H1 (cell line): ENCODE measurements at regions not wholly inside any gene's neighbourhood (a gene's known extent, or its start where the extent isn't known, plus 50 kb on each side); places are given as distances from the start of the nearest gene placed in this dataset.

Source experiments
- CTCF ChIA-PET: fragments of 300-600 bp; sonication (Branson Sonifier 250); formaldehyde crosslinking; loops from one replicate; lab custom pipeline; 2021; ENCODE audit not compliant: partially characterized antibody; lab: Charles Lee
- POLR2A ChIA-PET: fragments of 300-600 bp; sonication (Branson Sonifier 250); formaldehyde crosslinking; loops from one replicate; lab custom pipeline; 2021; ENCODE audit warnings: inconsistent platforms; ENCODE audit not compliant: partially characterized antibody; lab: Charles Lee
- DNase-seq, 2 experiments: peaks; one replicate each; pipeline versions ENCODE4 v3.0.0 to v3.0.0-alpha.2; 2010 to 2022; ENCODE audit warnings: low spot score in 2 of 2, low read depth in 1 of 2, mixed read lengths in 1 of 2
- FAIRE-seq: peaks from 2 replicates; lab custom pipeline; 2011; peaks lifted over from hg19 to GRCh38; lab: Jason Lieb, UNC
- H2AFZ ChIP-seq: 2 replicates; pipeline ENCODE4 v1.8.1; 2012; ENCODE audit warnings: low read length, inconsistent platforms
- H2AK5ac ChIP-seq: 2 replicates; pipeline ENCODE4 v1.6.1; 2013; ENCODE audit warnings: low read depth, low read length
- H2BK120ac ChIP-seq: replicated peaks from 2 replicates; pipeline ENCODE3; 2013; ENCODE audit warnings: low read depth, low read length, inconsistent platforms
- H2BK12ac ChIP-seq: 2 replicates; pipeline ENCODE4 v1.6.1; 2013; ENCODE audit warnings: low read depth, low read length
- H2BK15ac ChIP-seq: 2 replicates; pipeline ENCODE4 v1.6.1; 2013; ENCODE audit warnings: low read length
- H2BK20ac ChIP-seq: 2 replicates; pipeline ENCODE4 v1.6.1; 2013; ENCODE audit warnings: low read length
- H2BK5ac ChIP-seq: 2 replicates; pipeline ENCODE4 v1.6.1; 2013; ENCODE audit warnings: low read depth, low read length
- H3K14ac ChIP-seq: 2 replicates; pipeline ENCODE4 v1.6.1; 2013; ENCODE audit warnings: inconsistent platforms; ENCODE audit not compliant: insufficient read length
- H3K18ac ChIP-seq: 2 replicates; pipeline ENCODE4 v1.6.1; 2013; ENCODE audit warnings: low read length; ENCODE audit errors: extremely low read depth
- H3K23ac ChIP-seq: 2 replicates; pipeline ENCODE4 v1.6.1; 2013; ENCODE audit warnings: inconsistent platforms; ENCODE audit not compliant: insufficient read length
- H3K23me2 ChIP-seq: 2 replicates; pipeline ENCODE4 v1.6.1; 2013; ENCODE audit warnings: low read depth, low read length
- H3K27ac ChIP-seq: 2 replicates; pipeline ENCODE4 v1.6.1; 2011; ENCODE audit warnings: low read depth, low read length, inconsistent platforms
- H3K27me3 ChIP-seq, 4 experiments: replicated peaks in 1 of 4; 1 replicate in 1 of 4; 2 replicates in 3 of 4; pipeline versions ENCODE4 v1.6.1 to v1.8.1; 2011 to 2013; ENCODE audit warnings: low read length in 3 of 4, mild to moderate bottlenecking in 3 of 4, inconsistent platforms in 2 of 4, mixed read lengths in 2 of 4, moderate library complexity in 1 of 4; ENCODE audit not compliant: control insufficient read depth in 3 of 4, insufficient read depth in 3 of 4; ENCODE audit errors: extremely low read depth in 1 of 4
- H3K36me3 ChIP-seq, 4 experiments: 2 replicates each; pipeline versions ENCODE4 v1.6.1 to v1.8.1; 2011 to 2013; ENCODE audit warnings: mild to moderate bottlenecking in 4 of 4, low read length in 3 of 4, moderate library complexity in 2 of 4, control low read depth in 1 of 4, inconsistent platforms in 1 of 4; ENCODE audit not compliant: insufficient read depth in 4 of 4, control insufficient read depth in 2 of 4
- H3K4ac ChIP-seq: replicated peaks from 2 replicates; pipeline ENCODE3; 2013; ENCODE audit warnings: low read length, low read depth, mixed read lengths, inconsistent platforms; ENCODE audit not compliant: insufficient read length
- H3K4me1 ChIP-seq, 4 experiments: replicated peaks in 1 of 4; 1 replicate in 1 of 4; 2 replicates in 3 of 4; pipeline versions ENCODE4 v1.6.1 to v1.8.1; 2011 to 2013; ENCODE audit warnings: low read length in 3 of 4, inconsistent platforms in 2 of 4, mixed read lengths in 1 of 4; ENCODE audit not compliant: insufficient read depth in 4 of 4, control insufficient read depth in 3 of 4
- H3K4me2 ChIP-seq, 2 experiments: 2 replicates each; pipeline versions ENCODE4 v1.6.1 to v1.8.1; 2011 to 2013; ENCODE audit warnings: low read depth in 2 of 2, low read length in 2 of 2, control low read depth in 1 of 2, inconsistent platforms in 1 of 2, mild to moderate bottlenecking in 1 of 2; ENCODE audit not compliant: insufficient read depth in 1 of 2
- H3K4me3 ChIP-seq, 4 experiments: fragments of 200-600, 300-600 bp in 1 of 4; sonication (generic), shearing (Covaris generic), sonication (Bioruptor Twin) in 1 of 4; 2 replicates each; pipeline versions ENCODE4 v1.5.1 to v1.8.1; 2011 to 2016; ENCODE audit warnings: low read length in 4 of 4, low read depth in 3 of 4, control low read depth in 2 of 4, inconsistent platforms in 2 of 4, mild to moderate bottlenecking in 2 of 4, mixed read lengths in 1 of 4, moderate library complexity in 1 of 4; ENCODE audit not compliant: insufficient read depth in 2 of 4; ENCODE audit errors: extremely low read depth in 1 of 4
- H3K56ac ChIP-seq: replicated peaks from 2 replicates; pipeline ENCODE3; 2013; ENCODE audit warnings: low read depth, mild to moderate bottlenecking, mixed read lengths, low read length, inconsistent platforms; ENCODE audit not compliant: insufficient read length
- H3K79me1 ChIP-seq: 2 replicates; pipeline ENCODE4 v1.6.1; 2013; ENCODE audit warnings: low read depth, low read length, control low read depth
- H3K79me2 ChIP-seq, 2 experiments: 2 replicates each; pipeline versions ENCODE4 v1.6.1 to v1.8.1; 2012 to 2013; ENCODE audit warnings: low read length in 2 of 2, mild to moderate bottlenecking in 2 of 2, inconsistent platforms in 1 of 2; ENCODE audit not compliant: insufficient read depth in 2 of 2, control insufficient read depth in 1 of 2
- H3K9ac ChIP-seq, 4 experiments: replicated peaks in 1 of 4; 1 replicate in 1 of 4; 2 replicates in 3 of 4; pipeline versions ENCODE4 v1.6.1 to v1.8.1; 2011 to 2013; ENCODE audit warnings: low read depth in 3 of 4, low read length in 3 of 4, control low read depth in 2 of 4, mild to moderate bottlenecking in 2 of 4, moderate library complexity in 2 of 4, inconsistent platforms in 1 of 4; ENCODE audit errors: extremely low read depth in 1 of 4
- H3K9me3 ChIP-seq, 2 experiments: 2 replicates each; pipeline versions ENCODE4 v1.6.1 to v1.8.1; 2012 to 2013; ENCODE audit warnings: mild to moderate bottlenecking in 2 of 2, moderate library complexity in 2 of 2, control low read depth in 1 of 2, inconsistent platforms in 1 of 2, low read depth in 1 of 2, low read length in 1 of 2, mixed read lengths in 1 of 2; ENCODE audit not compliant: insufficient read depth in 2 of 2
- H4K20me1 ChIP-seq, 2 experiments: replicated peaks in 1 of 2; 2 replicates each; pipeline versions ENCODE3 to v1.8.1; 2011 to 2013; ENCODE audit warnings: inconsistent platforms in 2 of 2, low read length in 2 of 2, mild to moderate bottlenecking in 1 of 2; ENCODE audit not compliant: insufficient read depth in 2 of 2, control insufficient read depth in 1 of 2
- H4K5ac ChIP-seq: 2 replicates; pipeline ENCODE4 v1.6.1; 2013; ENCODE audit warnings: low read length, low read depth, mixed read lengths, inconsistent platforms; ENCODE audit not compliant: insufficient read length
- H4K8ac ChIP-seq: 2 replicates; pipeline ENCODE4 v1.8.0; 2013; ENCODE audit warnings: mild to moderate bottlenecking, moderate library complexity, low read length, inconsistent platforms; ENCODE audit not compliant: insufficient read depth; ENCODE audit errors: extremely low read depth
- H4K91ac ChIP-seq: replicated peaks from 2 replicates; pipeline ENCODE3; 2013; ENCODE audit warnings: low read length, mixed read lengths, inconsistent platforms; ENCODE audit not compliant: insufficient read length
- FOSL1 ChIP-seq: IDR thresholded peaks from 2 replicates; pipeline ENCODE4 v1.6.1; 2011; ENCODE audit warnings: mild to moderate bottlenecking, low read depth, low read length, moderate library complexity; ENCODE audit not compliant: insufficient read depth
- MAFK ChIP-seq: IDR thresholded peaks from 2 replicates; pipeline ENCODE4 v1.6.1; 2012; ENCODE audit warnings: low read depth, mild to moderate bottlenecking, improper control_type of control experiment, low read length
- WGBS, 2 experiments: shearing (Covaris generic) in 1 of 2; methylation state at CpG; one replicate each; pipeline versions ENCODE4 v1.1.6 to v1.1.7; 2013 to 2015; ENCODE audit warnings: low lambda C conversion rate in 2 of 2, mixed read lengths in 2 of 2, inconsistent platforms in 1 of 2, low coverage in 1 of 2, missing lambda C conversion rate in 1 of 2; ENCODE audit not compliant: insufficient replicate concordance in 2 of 2, insufficient coverage in 1 of 2, insufficient read length in 1 of 2; ENCODE audit errors: extremely low coverage in 1 of 2, missing lambda C conversion rate in 1 of 2; 5-methylcytosine and 5-hydroxymethylcytosine counted together

DNA sequence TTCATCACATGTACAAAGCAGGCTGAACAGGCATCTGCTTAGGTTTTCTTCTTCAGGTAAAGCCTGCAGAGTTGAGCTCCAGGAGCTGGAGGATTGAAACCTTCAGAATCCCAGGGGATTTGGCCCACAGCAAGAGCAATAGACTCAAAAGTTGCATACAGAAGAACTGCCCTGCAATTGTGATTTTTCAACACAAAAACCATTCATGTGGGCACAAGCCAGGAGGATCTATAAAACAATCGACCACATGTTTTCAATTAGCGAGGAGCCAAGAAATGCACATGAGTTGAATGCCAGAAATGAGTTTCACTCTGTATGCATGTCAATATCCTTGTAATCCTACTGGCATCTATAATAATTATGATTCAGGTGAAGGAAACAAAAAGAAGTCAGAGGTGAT lies 576.4 kb downstream of the HDGFL1 start:
- no peak for TF ChIP-seq MAFK
- no peak for TF ChIP-seq FOSL1
- CTCF ChIA-PET: no interaction called here
- no peak overlapping the region for H4K5ac ChIP-seq
- no peaks in the 10 kb centered on the region for H3K4me1 ChIP-seq
- H3K79me1 ChIP-seq: no peaks in the 10 kb centered on the region
- WGBS, 2 experiments: 94% methylated on average over 2 of the region's 2 CpGs; no CpG with 5 or more reads in 1 of the 2 experiments
- H2AFZ ChIP-seq: no peak overlapping the region
- H2BK20ac ChIP-seq: no peak overlapping the region
- FAIRE-seq: no peak
- POLR2A ChIA-PET: no interaction called here
- no peak overlapping the region for H3K56ac ChIP-seq
- no peak overlapping the region for H3K27ac ChIP-seq
- no peaks in the 10 kb centered on the region for H3K79me2 ChIP-seq
- no peak overlapping the region for H2AK5ac ChIP-seq
- H4K20me1 ChIP-seq: no peaks in the 10 kb centered on the region
- H3K23me2 ChIP-seq: no peaks in the 10 kb centered on the region
- H2BK120ac ChIP-seq: no peak overlapping the region
- no peak overlapping the region for H3K4ac ChIP-seq
- H3K9me3 ChIP-seq: no peaks in the 10 kb centered on the region
- no peaks in the 10 kb centered on the region for H3K27me3 ChIP-seq
- no peak for DNase-seq
- no peaks in the 10 kb centered on the region for H3K36me3 ChIP-seq
- no peak overlapping the region for H4K91ac ChIP-seq
- H3K4me2 ChIP-seq: no peak overlapping the region
- no peak overlapping the region for H2BK5ac ChIP-seq
- H2BK12ac ChIP-seq: no peak overlapping the region
- no peak overlapping the region for H3K9ac ChIP-seq
- H3K23ac ChIP-seq: no peak overlapping the region
- H3K18ac ChIP-seq: no peak overlapping the region
- H2BK15ac ChIP-seq: no peak overlapping the region
- no peak overlapping the region for H3K14ac ChIP-seq
- H3K4me3 ChIP-seq: no peak overlapping the region
- H4K8ac ChIP-seq: no peak overlapping the region
